Panc1 (cell line): ENCODE measurements at regions not wholly inside any gene's neighbourhood (a gene's known extent, or its start where the extent isn't known, plus 50 kb on each side); places are given as distances from the start of the nearest gene placed in this dataset.

Experiments
- CTCF ChIP-seq: fragments of 450-650 bp; IDR thresholded peaks from 2 replicates; pipeline ENCODE4 v1.5.1; 2017; ENCODE audit warnings: mild to moderate bottlenecking
- POLR2AphosphoS5 ChIP-seq: IDR thresholded peaks from 2 replicates; pipeline ENCODE4 v1.6.1; 2012; ENCODE audit warnings: mild to moderate bottlenecking, low read depth, low read length, moderate library complexity
- SIN3A ChIP-seq: IDR thresholded peaks from 2 replicates; pipeline ENCODE4 v1.6.1; 2012; ENCODE audit warnings: low read depth, mild to moderate bottlenecking, low read length, moderate library complexity, borderline replicate concordance; ENCODE audit not compliant: insufficient read depth
- TF ChIP-seq, protein P1 (sequence below), 2 experiments: IDR thresholded peaks; 2 replicates each; pipeline ENCODE4 v1.6.1; 2011 to 2012; ENCODE audit warnings: low read depth in 2 of 2, control low read depth in 1 of 2, low read length in 1 of 2, mild to moderate bottlenecking in 1 of 2, moderate library complexity in 1 of 2; ENCODE audit not compliant: insufficient read depth in 1 of 2

DNA sequence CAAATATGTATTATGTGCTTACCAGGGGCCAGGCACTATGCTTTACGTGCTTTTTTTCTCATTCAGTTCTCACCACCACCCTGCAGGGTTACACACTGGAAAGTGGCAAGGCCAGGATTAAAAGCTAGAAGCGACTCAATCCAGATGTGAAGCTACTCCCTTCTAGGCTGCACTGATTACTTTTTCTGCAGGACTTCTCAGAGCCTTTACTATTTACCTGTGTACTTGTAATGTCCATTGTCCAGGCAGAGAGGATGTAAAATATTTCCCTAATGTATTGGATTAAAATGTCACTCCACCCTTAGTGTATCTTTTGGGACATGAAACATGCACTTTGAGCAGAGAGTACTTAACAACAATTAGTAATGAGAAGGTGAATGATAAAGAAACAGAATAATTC is 287.5 kb upstream of the EEF2KMT start:
- TF ChIP-seq CTCF, result no peak
- no peak for TF ChIP-seq POLR2AphosphoS5
- no peak for TF ChIP-seq SIN3A
- TF ChIP-seq, protein P1, sequence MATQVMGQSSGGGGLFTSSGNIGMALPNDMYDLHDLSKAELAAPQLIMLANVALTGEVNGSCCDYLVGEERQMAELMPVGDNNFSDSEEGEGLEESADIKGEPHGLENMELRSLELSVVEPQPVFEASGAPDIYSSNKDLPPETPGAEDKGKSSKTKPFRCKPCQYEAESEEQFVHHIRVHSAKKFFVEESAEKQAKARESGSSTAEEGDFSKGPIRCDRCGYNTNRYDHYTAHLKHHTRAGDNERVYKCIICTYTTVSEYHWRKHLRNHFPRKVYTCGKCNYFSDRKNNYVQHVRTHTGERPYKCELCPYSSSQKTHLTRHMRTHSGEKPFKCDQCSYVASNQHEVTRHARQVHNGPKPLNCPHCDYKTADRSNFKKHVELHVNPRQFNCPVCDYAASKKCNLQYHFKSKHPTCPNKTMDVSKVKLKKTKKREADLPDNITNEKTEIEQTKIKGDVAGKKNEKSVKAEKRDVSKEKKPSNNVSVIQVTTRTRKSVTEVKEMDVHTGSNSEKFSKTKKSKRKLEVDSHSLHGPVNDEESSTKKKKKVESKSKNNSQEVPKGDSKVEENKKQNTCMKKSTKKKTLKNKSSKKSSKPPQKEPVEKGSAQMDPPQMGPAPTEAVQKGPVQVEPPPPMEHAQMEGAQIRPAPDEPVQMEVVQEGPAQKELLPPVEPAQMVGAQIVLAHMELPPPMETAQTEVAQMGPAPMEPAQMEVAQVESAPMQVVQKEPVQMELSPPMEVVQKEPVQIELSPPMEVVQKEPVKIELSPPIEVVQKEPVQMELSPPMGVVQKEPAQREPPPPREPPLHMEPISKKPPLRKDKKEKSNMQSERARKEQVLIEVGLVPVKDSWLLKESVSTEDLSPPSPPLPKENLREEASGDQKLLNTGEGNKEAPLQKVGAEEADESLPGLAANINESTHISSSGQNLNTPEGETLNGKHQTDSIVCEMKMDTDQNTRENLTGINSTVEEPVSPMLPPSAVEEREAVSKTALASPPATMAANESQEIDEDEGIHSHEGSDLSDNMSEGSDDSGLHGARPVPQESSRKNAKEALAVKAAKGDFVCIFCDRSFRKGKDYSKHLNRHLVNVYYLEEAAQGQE (IDR thresholded peaks at IDR 0.05; ENCODE audit: insufficient read depth in 1 of 2, low read depth in 2 of 2, low read length in 1 of 2), result no peak
